ENCODE measurements at regions not wholly inside any gene's neighbourhood (a gene's known extent, or its start where the extent isn't known, plus 50 kb on each side); places are given as distances from the start of the nearest gene placed in this dataset.

GRCh38 chr10:91115618-91116390, 104.7 kb upstream of the PCGF5 start:
- TF ChIP-seq POLR2A (IDR thresholded peaks at IDR 0.05), result no peak
- no peak for TF ChIP-seq POLR2AphosphoS5 (IDR thresholded peaks at IDR 0.05; ENCODE audit: insufficient read depth in 1 of 2, low read depth in 1 of 2)
- TF ChIP-seq CTCF (IDR thresholded peaks at IDR 0.05), result no peak
- no peak for DNase-seq (ENCODE audit: extremely low spot score in 2 of 2)
- Histone ChIP-seq H3K27me3 (no peaks in the 10 kb centered on the region), H3K4me1 (no peaks in the 10 kb centered on the region), H3K4me3 (no peak overlapping the region), H3K9me3 (no peaks in the 10 kb centered on the region), H3K27ac (no peak overlapping the region), H3K36me3 (no peaks in the 10 kb centered on the region)
- intact Hi-C loops (cut with DNase I), result no loop called here

GRCh38 chr10:91117505-91117904, 103.0 kb upstream of the PCGF5 start:
- H3K4me3 ChIP-seq, result no peak overlapping the region
- H3K36me3 ChIP-seq, result no peaks in the 10 kb centered on the region
- no peak for TF ChIP-seq POLR2A (IDR thresholded peaks at IDR 0.05)
- TF ChIP-seq POLR2AphosphoS5 (IDR thresholded peaks at IDR 0.05; ENCODE audit: insufficient read depth in 1 of 2, low read depth in 1 of 2), result no peak
- no peak for TF ChIP-seq CTCF (IDR thresholded peaks at IDR 0.05)
- no peaks in the 10 kb centered on the region for H3K9me3 ChIP-seq
- DNase-seq (ENCODE audit: extremely low spot score in 2 of 2), result no peak
- intact Hi-C loops (cut with DNase I), result no loop called here
- H3K27me3 ChIP-seq, result no peaks in the 10 kb centered on the region
- H3K27ac ChIP-seq, result no peak overlapping the region
- H3K4me1 ChIP-seq, result no peaks in the 10 kb centered on the region

GRCh38 chr10:91120348-91120747, 100.1 kb upstream of the PCGF5 start:
- Histone ChIP-seq H3K4me3 (no peak overlapping the region), H3K36me3 (no peaks in the 10 kb centered on the region), H3K4me1 (no peaks in the 10 kb centered on the region), H3K27ac (no peak overlapping the region), H3K9me3 (no peaks in the 10 kb centered on the region), H3K27me3 (no peaks in the 10 kb centered on the region)
- TF ChIP-seq POLR2AphosphoS5 (IDR thresholded peaks at IDR 0.05; ENCODE audit: insufficient read depth in 1 of 2, low read depth in 1 of 2) (no peak), POLR2A (IDR thresholded peaks at IDR 0.05) (no peak)
- DNase-seq (ENCODE audit: extremely low spot score in 2 of 2), result no peak
- intact Hi-C loops (cut with DNase I), result no loop called here

GRCh38 chr10:91123261-91123660, 97.2 kb upstream of the PCGF5 start:
- H3K4me3 ChIP-seq, result no peak overlapping the region
- H3K9me3 ChIP-seq, result no peaks in the 10 kb centered on the region
- H3K27ac ChIP-seq, result no peak overlapping the region
- no peak for DNase-seq (ENCODE audit: extremely low spot score in 2 of 2)
- no peaks in the 10 kb centered on the region for H3K27me3 ChIP-seq
- TF ChIP-seq POLR2A (IDR thresholded peaks at IDR 0.05), result no peak
- TF ChIP-seq CTCF (IDR thresholded peaks at IDR 0.05), result no peak
- no peak for TF ChIP-seq POLR2AphosphoS5 (IDR thresholded peaks at IDR 0.05; ENCODE audit: insufficient read depth in 1 of 2, low read depth in 1 of 2)
- no peaks in the 10 kb centered on the region for H3K36me3 ChIP-seq
- intact Hi-C loops (cut with DNase I), result no loop called here
- H3K4me1 ChIP-seq, result no peaks in the 10 kb centered on the region

GRCh38 chr10:91124016-91124415, 96.4 kb upstream of the PCGF5 start:
- no peaks in the 10 kb centered on the region for H3K27me3 ChIP-seq
- TF ChIP-seq CTCF (IDR thresholded peaks at IDR 0.05) (no peak), POLR2AphosphoS5 (IDR thresholded peaks at IDR 0.05; ENCODE audit: insufficient read depth in 1 of 2, low read depth in 1 of 2) (no peak), POLR2A (IDR thresholded peaks at IDR 0.05) (no peak)
- H3K27ac ChIP-seq, result no peak overlapping the region
- H3K4me3 ChIP-seq, result no peak overlapping the region
- no peaks in the 10 kb centered on the region for H3K36me3 ChIP-seq
- H3K4me1 ChIP-seq, result no peaks in the 10 kb centered on the region
- intact Hi-C loops (cut with DNase I), result no loop called here
- no peaks in the 10 kb centered on the region for H3K9me3 ChIP-seq
- DNase-seq (ENCODE audit: extremely low spot score in 2 of 2), result no peak

Data from vagina (tissue), 2 donors.